ENCODE measurements at regions not wholly inside any gene's neighbourhood (a gene's known extent, or its start where the extent isn't known, plus 50 kb on each side); places are given as distances from the start of the nearest gene placed in this dataset.
"Not testable (repeated sequence)": the region's sequence is repeated elsewhere in the genome, so short reads cannot be mapped to it uniquely, and the experiment has no call there.

- DNase-seq = not testable (repeated sequence)
These were observed 1258.2 kb downstream of the TYW1 start for GRCh38 chr7:68254815-68255214.

- no peak for DNase-seq
These were observed 1259.7 kb downstream of the TYW1 start for GRCh38 chr7:68256295-68256694.

- no peak for DNase-seq
These were observed 1262.0 kb downstream of the TYW1 start for GRCh38 chr7:68258609-68259008.

- no peak for DNase-seq
These were observed 1268.6 kb downstream of the TYW1 start for GRCh38 chr7:68265258-68265657.

GRCh38 chr7:68266004-68266579, 1269.5 kb downstream of the TYW1 start:
- DNase-seq = no peak

- DNase-seq = no peak
These were observed 1270.9 kb downstream of the TYW1 start for GRCh38 chr7:68267486-68267885.

- no peak for DNase-seq
These were observed 1272.8 kb downstream of the TYW1 start for GRCh38 chr7:68269405-68269804.

GRCh38 chr7:68272507-68272906, 1275.9 kb downstream of the TYW1 start:
- no peak for DNase-seq

GRCh38 chr7:68276725-68277124, 1280.1 kb downstream of the TYW1 start:
- no peak for DNase-seq

- DNase-seq = no peak
These were observed 1283.3 kb downstream of the TYW1 start for GRCh38 chr7:68279827-68280400.

GRCh38 chr7:68280931-68281330, 1284.3 kb downstream of the TYW1 start:
- DNase-seq = no peak

- no peak for DNase-seq
These were observed 1291.5 kb downstream of the TYW1 start for GRCh38 chr7:68288144-68288593.

GRCh38 chr7:68291710-68292109, 1295.1 kb downstream of the TYW1 start:
- no peak for DNase-seq

- no peak for DNase-seq
These were observed 1298.8 kb downstream of the TYW1 start for GRCh38 chr7:68295386-68295785.

GRCh38 chr7:68304536-68304935, 1293.7 kb upstream of the AUTS2 start:
- no peak for DNase-seq

- no peak for DNase-seq
These were observed 1291.6 kb upstream of the AUTS2 start for GRCh38 chr7:68306692-68307107.

GRCh38 chr7:68309271-68309670, 1289.0 kb upstream of the AUTS2 start:
- DNase-seq = no peak

- DNase-seq = no peak
These were observed 1288.5 kb upstream of the AUTS2 start for GRCh38 chr7:68309806-68310205.

GRCh38 chr7:68311958-68312357, 1286.3 kb upstream of the AUTS2 start:
- DNase-seq = no peak

GRCh38 chr7:68313806-68314205, 1284.5 kb upstream of the AUTS2 start:
- DNase-seq = no peak

- no peak for DNase-seq
These were observed 1284.1 kb upstream of the AUTS2 start for GRCh38 chr7:68314208-68314607.

- DNase-seq = no peak
These were observed 1280.8 kb upstream of the AUTS2 start for GRCh38 chr7:68317476-68317875.

- no peak for DNase-seq
These were observed 1279.2 kb upstream of the AUTS2 start for GRCh38 chr7:68319061-68319460.

GRCh38 chr7:68321076-68321639, 1277.1 kb upstream of the AUTS2 start:
- DNase-seq = peak; percentile 50

Data from right forelimb (tissue), 1 donor.